Hematopoietic multipotent progenitor cell treated with erythropoietin and hydrocortisone succinate and interleukin-3 and kit ligand, for 8 days (in vitro differentiated cells): ENCODE measurements at regions not wholly inside any gene's neighbourhood (a gene's known extent, or its start where the extent isn't known, plus 50 kb on each side); places are given as distances from the start of the nearest gene placed in this dataset.
"Not testable (repeated sequence)": the region's sequence is repeated elsewhere in the genome, so short reads cannot be mapped to it uniquely, and the experiment has no call there.

ENCODE experiments used
- DNase-seq: peaks from one replicate; pipeline ENCODE4 v3.0.0-alpha.2; 2015

DNA sequence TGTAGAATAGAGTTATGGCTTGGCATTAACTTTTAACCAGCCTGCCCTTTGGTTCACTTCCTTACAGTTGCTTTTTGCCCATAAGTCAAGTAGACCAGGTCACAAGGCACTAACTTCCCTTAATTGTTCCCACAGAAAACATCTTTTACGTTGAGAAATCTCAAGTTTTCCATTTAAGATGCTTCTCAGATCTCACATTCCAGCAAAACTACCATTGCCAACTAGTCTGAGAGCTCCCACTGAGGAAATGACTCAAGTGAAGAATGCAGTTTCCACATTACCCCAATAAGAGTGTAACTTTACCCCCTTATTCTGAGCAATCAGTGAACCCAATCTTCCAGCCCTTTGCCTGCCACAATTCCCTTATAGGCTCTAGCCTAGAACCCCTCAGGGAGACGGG is 502.2 kb upstream of the OLFM3 start:
- no peak for DNase-seq

DNA sequence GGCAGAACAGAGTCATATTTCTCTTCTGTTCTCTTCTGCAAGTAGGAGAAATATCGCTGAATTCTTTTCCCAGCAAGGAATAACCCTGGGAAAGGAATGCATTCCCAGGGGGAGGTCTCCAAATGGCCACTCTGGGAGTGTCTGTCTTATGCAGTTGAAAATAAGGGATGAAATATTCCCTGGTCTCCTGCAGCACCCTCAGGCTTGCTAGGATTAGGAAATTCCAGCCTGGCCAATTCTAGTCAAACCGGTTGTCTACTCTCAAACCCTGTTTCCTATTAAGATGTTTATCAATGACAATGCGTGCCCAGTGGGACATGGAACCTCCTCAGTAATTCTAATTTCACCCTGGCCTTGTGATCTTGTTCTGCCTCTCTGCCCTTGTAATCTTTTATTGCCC is 501.1 kb upstream of the OLFM3 start:
- DNase-seq, result not testable (repeated sequence)

DNA sequence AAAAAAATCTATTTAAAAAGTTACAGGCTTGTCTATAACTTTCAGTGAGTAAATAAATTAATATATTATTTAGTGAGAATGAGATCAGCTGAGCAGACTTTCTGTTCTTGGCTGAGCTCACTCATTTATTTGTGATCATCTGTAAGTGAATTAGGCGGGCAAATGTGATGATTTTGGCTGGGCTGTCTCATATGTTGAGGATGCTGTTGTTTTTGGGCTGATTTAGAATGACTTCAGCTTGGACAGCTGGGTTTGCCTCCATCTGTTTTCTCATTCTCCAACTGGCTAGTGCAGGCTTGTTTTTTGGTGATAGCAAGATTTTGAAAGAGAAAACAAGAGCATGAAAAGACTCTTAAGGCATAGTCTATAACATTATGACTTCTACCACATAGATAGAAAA is 475.8 kb upstream of the OLFM3 start:
- DNase-seq, result no peak

DNA sequence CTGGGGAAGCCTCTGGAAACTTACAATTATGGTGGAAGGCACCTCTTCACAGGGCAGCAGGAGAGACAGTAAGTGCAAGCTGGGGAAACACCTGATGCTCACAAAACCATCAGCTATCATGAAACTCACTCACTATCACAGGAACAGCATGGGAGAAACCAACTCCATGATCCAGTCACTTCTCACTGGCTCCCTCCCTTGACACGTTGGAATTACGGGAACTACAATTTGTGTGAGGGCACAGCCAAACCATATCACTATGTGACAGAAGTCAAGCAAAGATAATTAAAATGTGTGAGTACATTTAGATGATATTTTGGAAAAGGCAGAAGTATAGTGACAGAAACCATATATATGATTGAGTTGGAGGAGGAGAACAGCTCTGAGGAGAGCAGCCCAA is 474.0 kb upstream of the OLFM3 start:
- DNase-seq, result no peak

DNA sequence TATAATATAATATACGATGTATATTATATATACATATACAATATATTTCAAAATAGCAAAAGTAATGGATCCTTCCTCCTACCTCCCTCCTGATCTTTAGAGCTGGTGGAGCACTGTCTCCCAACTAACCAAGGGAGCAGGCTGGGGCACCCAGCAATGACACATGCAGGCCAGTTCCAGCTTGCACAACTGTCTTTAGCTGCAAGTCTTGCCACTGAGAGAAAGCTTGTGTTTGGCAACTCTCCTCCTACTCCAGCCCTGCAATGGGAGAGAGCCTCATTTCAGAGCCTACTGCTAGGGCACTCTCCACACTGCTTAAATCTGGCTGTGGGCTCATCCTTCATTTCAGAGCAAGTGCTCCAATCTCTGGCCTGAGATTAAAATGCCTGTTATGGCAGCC is 469.8 kb upstream of the OLFM3 start:
- DNase-seq, result no peak

DNA sequence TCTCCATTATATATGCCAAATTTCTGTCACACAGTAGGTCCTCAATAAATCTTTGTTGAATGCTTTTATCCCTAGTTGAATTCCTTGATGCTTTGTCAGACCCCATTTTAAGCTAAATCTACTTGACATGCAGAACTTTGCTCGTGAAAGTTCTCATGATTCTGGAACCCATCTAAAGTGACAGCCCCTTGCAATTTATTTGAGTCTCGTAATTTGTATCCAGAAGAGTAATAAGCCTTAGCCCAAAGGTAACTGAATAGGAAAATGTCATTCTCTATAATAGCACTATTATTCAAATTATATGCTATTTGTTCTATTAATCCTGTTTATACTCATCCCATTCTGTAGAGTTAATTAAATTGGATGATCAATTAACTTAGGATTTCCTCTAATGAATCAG is 466.6 kb upstream of the OLFM3 start:
- DNase-seq, result no peak

DNA sequence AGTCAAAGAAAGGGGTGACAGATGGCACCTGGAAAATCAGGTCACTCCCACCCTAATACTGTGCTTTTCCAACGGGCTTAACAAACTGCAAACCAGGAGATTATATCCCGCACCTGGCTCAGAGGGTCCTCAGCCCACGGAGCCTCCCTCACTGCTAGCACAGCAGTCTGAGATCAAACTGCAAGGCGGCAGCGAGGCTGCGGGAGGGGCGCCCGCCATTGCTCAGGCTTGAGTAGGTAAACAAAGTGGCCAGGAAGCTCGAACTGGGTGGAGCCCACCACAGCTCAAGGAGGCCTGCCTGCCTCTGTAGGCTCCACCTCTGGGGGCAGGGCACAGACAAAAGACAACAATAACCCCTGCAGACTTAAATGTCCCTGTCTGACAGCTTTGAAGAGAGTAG is 445.6 kb upstream of the OLFM3 start:
- not testable (repeated sequence) for DNase-seq

DNA sequence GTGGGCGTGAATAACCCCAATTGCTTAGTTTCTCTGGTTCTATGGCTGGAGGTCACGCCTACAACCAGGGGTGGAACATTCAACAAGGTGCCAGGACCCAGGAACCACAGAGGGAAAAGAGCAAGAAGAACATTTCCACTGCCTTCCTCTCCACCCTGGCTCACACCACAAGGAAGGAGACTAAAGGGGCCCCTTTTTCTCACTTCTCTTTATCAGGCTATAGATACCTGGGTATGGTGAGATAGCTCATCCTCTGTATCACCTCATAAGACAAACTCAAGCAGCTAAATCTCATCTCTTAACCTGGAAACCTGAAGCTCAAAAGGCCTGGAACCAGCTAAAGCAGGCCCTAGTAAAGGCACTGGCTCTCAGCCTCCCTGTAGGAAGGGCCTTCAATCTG is 438.8 kb upstream of the OLFM3 start:
- no peak for DNase-seq

DNA sequence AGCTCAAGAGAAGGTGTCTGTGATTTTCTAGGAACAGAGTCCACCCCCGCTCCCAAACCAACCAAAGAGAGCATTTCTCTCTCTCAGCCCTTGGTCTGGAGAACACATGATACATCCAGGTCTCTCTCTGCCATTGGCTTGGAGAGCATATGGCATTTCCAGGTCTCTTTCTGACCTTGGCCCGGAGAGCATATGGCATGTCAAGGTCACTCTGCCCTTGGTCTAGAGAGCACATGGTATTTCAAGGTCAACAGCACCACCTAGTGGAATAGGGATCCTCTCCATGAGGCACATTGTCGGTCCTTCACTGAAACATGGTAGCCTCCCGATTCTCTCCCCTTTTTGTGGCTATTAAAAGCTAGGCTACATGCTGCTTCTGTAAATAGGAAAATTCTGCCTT is 437.7 kb upstream of the OLFM3 start:
- peak; percentile 43 for DNase-seq

DNA sequence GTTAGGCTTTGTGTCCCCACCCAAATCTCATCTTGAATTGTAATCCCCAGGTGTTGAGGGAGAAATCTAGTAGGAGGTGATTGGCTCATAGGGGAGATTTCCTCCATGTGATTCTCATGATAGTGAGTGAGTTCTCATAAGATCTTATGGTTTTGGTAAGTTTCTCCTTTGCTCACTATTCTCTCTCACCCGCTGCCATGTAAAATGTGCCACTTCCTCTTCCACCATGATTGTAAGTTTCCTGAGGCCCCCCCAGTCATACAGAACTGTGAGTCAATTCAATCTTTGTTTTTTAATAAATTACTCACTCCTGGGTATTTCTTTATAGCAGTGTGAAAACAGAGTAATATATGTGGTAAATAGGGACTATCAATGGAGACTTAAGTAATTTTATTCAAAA is 434.5 kb upstream of the OLFM3 start:
- DNase-seq, result no peak

DNA sequence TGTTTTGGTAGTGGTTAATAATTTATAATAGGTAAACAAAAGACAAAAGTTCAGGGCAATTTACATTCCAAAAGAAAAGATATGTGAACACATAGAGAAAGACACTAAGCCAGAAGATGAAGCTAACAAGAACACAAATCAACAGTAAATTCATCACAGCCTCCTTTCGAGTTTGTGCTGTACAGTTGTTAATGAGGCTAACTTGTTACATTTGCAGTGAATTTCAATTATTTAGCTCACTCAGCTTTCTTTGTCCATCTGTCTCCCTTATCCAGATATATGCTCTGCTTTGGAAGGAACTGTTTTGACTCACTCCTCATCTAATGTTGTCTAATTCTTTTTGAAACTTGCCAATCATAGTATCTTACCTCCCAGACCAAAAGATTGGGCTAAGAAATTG is 423.3 kb upstream of the OLFM3 start:
- DNase-seq, result no peak
